HFFc6 (cell line): ENCODE measurements at regions not wholly inside any gene's neighbourhood (a gene's known extent, or its start where the extent isn't known, plus 50 kb on each side); places are given as distances from the start of the nearest gene placed in this dataset.

ENCODE experiments used
- DNase-seq: peaks from one replicate; pipeline ENCODE4 v3.0.0-alpha.2; 2018
- H3K27ac Mint-ChIP-seq: 2 replicates; pipeline ENCODE4 v1.8.0; 2020; ENCODE audit warnings: mild to moderate bottlenecking, mixed read lengths
- H3K27me3 Mint-ChIP-seq: 2 replicates; pipeline ENCODE4 v1.8.0; 2021; ENCODE audit warnings: mild to moderate bottlenecking, moderate library complexity, mixed read lengths; ENCODE audit not compliant: insufficient read depth
- H3K36me3 Mint-ChIP-seq: 2 replicates; pipeline ENCODE4 v1.8.0; 2021; ENCODE audit warnings: low read depth, mixed read lengths
- H3K4me1 Mint-ChIP-seq: 2 replicates; pipeline ENCODE4 v1.8.0; 2020; ENCODE audit warnings: low read depth, mixed read lengths
- H3K4me3 Mint-ChIP-seq: 2 replicates; pipeline ENCODE4 v1.8.0; 2020; ENCODE audit warnings: mild to moderate bottlenecking, moderate library complexity, mixed read lengths
- H3K9me3 Mint-ChIP-seq: 2 replicates; pipeline ENCODE4 v1.8.0; 2020; ENCODE audit warnings: mild to moderate bottlenecking, mixed read lengths
- CTCF ChIP-seq: fragments of 200-600 bp; sonication (generic); IDR thresholded peaks from 2 replicates; pipeline ENCODE4 v1.5.0; 2021; ENCODE audit warnings: antibody characterized with exemption, mild to moderate bottlenecking

- H3K36me3 Mint-ChIP-seq: no peaks in the 10 kb centered on the region
- H3K4me3 Mint-ChIP-seq: no peak overlapping the region
- no peaks in the 10 kb centered on the region for H3K9me3 Mint-ChIP-seq
- no peak overlapping the region for H3K27ac Mint-ChIP-seq
- no peak for TF ChIP-seq CTCF
- no peak for DNase-seq
- peaks cover 13% of the 10 kb centered on the region for H3K4me1 Mint-ChIP-seq
- peaks cover 6% of the 10 kb centered on the region; the same call in 1 of the 2 replicates for H3K27me3 Mint-ChIP-seq
These were observed 304.4 kb upstream of the NRP1 start for GRCh38 chr10:33638891-33639290.

GRCh38 chr10:33638374-33638773 lies 303.9 kb upstream of the NRP1 start:
- TF ChIP-seq CTCF: no peak
- Mint-ChIP-seq H3K4me1 (peaks cover 8% of the 10 kb centered on the region), H3K4me3 (no peak overlapping the region), H3K27ac (no peak overlapping the region), H3K9me3 (no peaks in the 10 kb centered on the region), H3K36me3 (no peaks in the 10 kb centered on the region), H3K27me3 (peaks cover 4% of the 10 kb centered on the region; the same call in 1 of the 2 replicates)
- no peak for DNase-seq

- Mint-ChIP-seq H3K9me3 (no peaks in the 10 kb centered on the region), H3K27me3 (peaks cover 14% of the 10 kb centered on the region), H3K4me3 (no peak overlapping the region), H3K4me1 (no peaks in the 10 kb centered on the region), H3K36me3 (no peaks in the 10 kb centered on the region), H3K27ac (no peak overlapping the region)
- no peak for DNase-seq
- TF ChIP-seq CTCF: no peak
These were observed 301.6 kb upstream of the NRP1 start for GRCh38 chr10:33635967-33636515.

GRCh38 chr10:33632432-33632831 lies 298.0 kb upstream of the NRP1 start:
- Mint-ChIP-seq H3K9me3 (no peaks in the 10 kb centered on the region), H3K4me3 (no peak overlapping the region), H3K27ac (no peak overlapping the region), H3K27me3 (peaks cover 20% of the 10 kb centered on the region), H3K36me3 (no peaks in the 10 kb centered on the region), H3K4me1 (no peaks in the 10 kb centered on the region)
- no peak for TF ChIP-seq CTCF
- DNase-seq: no peak

- no peak overlapping the region for H3K4me3 Mint-ChIP-seq
- no peaks in the 10 kb centered on the region for H3K36me3 Mint-ChIP-seq
- DNase-seq: no peak
- no peak for TF ChIP-seq CTCF
- peaks cover 20% of the 10 kb centered on the region for H3K27me3 Mint-ChIP-seq
- no peak overlapping the region for H3K27ac Mint-ChIP-seq
- H3K4me1 Mint-ChIP-seq: no peaks in the 10 kb centered on the region
- H3K9me3 Mint-ChIP-seq: no peaks in the 10 kb centered on the region
These were observed 297.5 kb upstream of the NRP1 start for GRCh38 chr10:33631991-33632390.

GRCh38 chr10:33630761-33631160 lies 296.3 kb upstream of the NRP1 start:
- Mint-ChIP-seq H3K36me3 (no peaks in the 10 kb centered on the region), H3K27me3 (peaks cover 25% of the 10 kb centered on the region), H3K4me3 (no peak overlapping the region), H3K9me3 (no peaks in the 10 kb centered on the region), H3K4me1 (no peaks in the 10 kb centered on the region), H3K27ac (no peak overlapping the region)
- DNase-seq: no peak
- TF ChIP-seq CTCF: no peak
